A549 (cell line): ENCODE measurements at regions not wholly inside any gene's neighbourhood (a gene's known extent, or its start where the extent isn't known, plus 50 kb on each side); places are given as distances from the start of the nearest gene placed in this dataset.

ENCODE experiments used
- ATAC-seq, 2 experiments: fragments of 200-7000 bp in 1 of 2; fragments of >200 bp in 1 of 2; cut with Nextera tagmentation in 1 of 2; cut with Tn5 transposase in 1 of 2; 3 replicates each; pipeline versions ENCODE4 v1.8.0 to v1.9.1; 2018 to 2020; ENCODE audit warnings: mild to moderate bottlenecking in 1 of 2, moderate library complexity in 1 of 2
- CTCF ChIA-PET: fragments of 300-600 bp; sonication (Branson Sonifier 250); formaldehyde crosslinking; extraction: SDS; loops from one replicate; lab custom pipeline; 2021; ENCODE audit warnings: antibody characterized with exemption, inconsistent platforms; lab: Yijun Ruan, JAX
- POLR2A ChIA-PET: fragments of 350-600 bp; formaldehyde crosslinking; extraction: SDS; loops from one replicate; lab custom pipeline; 2021; ENCODE audit warnings: antibody characterized with exemption, inconsistent platforms; lab: Yijun Ruan, JAX
- DNase-seq, 2 experiments: peaks; one replicate each; pipeline versions ENCODE4 v3.0.0 to v3.0.0-alpha.2; 2011 to 2016; ENCODE audit warnings: low read depth in 1 of 2, low spot score in 1 of 2
- FAIRE-seq: peaks from 2 replicates; lab custom pipeline; 2011; peaks lifted over from hg19 to GRCh38; lab: Jason Lieb, UNC
- H3K27ac ChIP-seq, 2 experiments: fragments of >200 bp; sonication (Bioruptor Twin); formaldehyde crosslinking; 3 replicates each; pipeline ENCODE4 v1.5.1; 2016 to 2017
- H3K4me1 ChIP-seq: fragments of >200 bp; sonication (Bioruptor Twin); formaldehyde crosslinking; 3 replicates; pipeline ENCODE4 v1.6.1; 2016
- H3K4me2 ChIP-seq: fragments of >200 bp; sonication (Bioruptor Twin); formaldehyde crosslinking; 3 replicates; pipeline ENCODE4 v1.6.1; 2016
- H3K4me3 ChIP-seq: fragments of >200 bp; sonication (Bioruptor Twin); formaldehyde crosslinking; 3 replicates; pipeline ENCODE4 v1.5.1; 2016
- H3K9me3 ChIP-seq: fragments of >200 bp; sonication (Bioruptor Twin); formaldehyde crosslinking; 3 replicates; pipeline ENCODE4 v1.6.1; 2016
- ATOH8 ChIP-seq: fragments of 250-450 bp; sonication (Bioruptor Pico); IDR thresholded peaks from 2 replicates; pipeline ENCODE4 v1.5.0; 2020; ENCODE audit warnings: low read depth, mild to moderate bottlenecking, moderate library complexity
- BCL3 ChIP-seq: fragments of >200 bp; sonication (Bioruptor Twin); formaldehyde crosslinking; IDR thresholded peaks from 3 replicates; pipeline ENCODE4 v1.6.1; 2016
- BHLHE40 ChIP-seq: IDR thresholded peaks from 2 replicates; pipeline ENCODE4 v1.6.1; 2012; ENCODE audit warnings: low read depth, low read length, inconsistent platforms
- CBX2 ChIP-seq: fragments of 200-600 bp; sonication (generic); IDR thresholded peaks from 2 replicates; pipeline ENCODE4 v1.6.1; 2016; ENCODE audit warnings: low read depth, mild to moderate bottlenecking, borderline replicate concordance
- CBX8 ChIP-seq: fragments of 200-600 bp; sonication (generic); IDR thresholded peaks from 2 replicates; pipeline ENCODE4 v1.6.1; 2016
- CEBPB ChIP-seq, 2 experiments: fragments of >200 bp in 1 of 2; sonication (Bioruptor Twin) in 1 of 2; formaldehyde crosslinking in 1 of 2; IDR thresholded peaks; 2 replicates each; pipeline ENCODE4 v1.6.1; 2012 to 2016
- CHD2 ChIP-seq: fragments of 150-350 bp; IDR thresholded peaks from 2 replicates; pipeline ENCODE4 v1.6.1; 2014; ENCODE audit warnings: low read length; ENCODE audit not compliant: partially characterized antibody
- CTCF ChIP-seq: fragments of >200 bp; sonication (Bioruptor Twin); formaldehyde crosslinking; IDR thresholded peaks from 3 replicates; pipeline ENCODE4 v1.5.1; 2016
- EHMT2 ChIP-seq: fragments of 200-600 bp; sonication (generic); IDR thresholded peaks from 2 replicates; pipeline ENCODE4 v1.6.1; 2016; ENCODE audit warnings: antibody characterized with exemption, low read depth, mild to moderate bottlenecking, moderate library complexity
- ELK1 ChIP-seq: fragments of 150-350 bp; IDR thresholded peaks from 2 replicates; pipeline ENCODE4 v1.6.1; 2014; ENCODE audit warnings: low read depth, mild to moderate bottlenecking, low read length
- ESRRA ChIP-seq: fragments of 150-350 bp; IDR thresholded peaks from 2 replicates; pipeline ENCODE4 v1.6.1; 2014; ENCODE audit warnings: mild to moderate bottlenecking, low read length, borderline replicate concordance
- HMGXB4 ChIP-seq: fragments of 250-450 bp; sonication (Bioruptor Pico); IDR thresholded peaks from 2 replicates; pipeline ENCODE4 v1.5.0; 2021; ENCODE audit warnings: mild to moderate bottlenecking, moderate library complexity, borderline replicate concordance
- HOXA7 ChIP-seq: fragments of 250-450 bp; sonication (Bioruptor Pico); IDR thresholded peaks from 2 replicates; pipeline ENCODE4 v1.5.0; 2020; ENCODE audit warnings: mild to moderate bottlenecking, moderate library complexity
- KDM5A ChIP-seq: fragments of 200-600 bp; sonication (generic); IDR thresholded peaks from 2 replicates; pipeline ENCODE4 v1.6.1; 2016; ENCODE audit warnings: antibody characterized with exemption, mild to moderate bottlenecking
- MAFK ChIP-seq: fragments of 450-650 bp; IDR thresholded peaks from 2 replicates; pipeline ENCODE4 v1.6.1; 2014; ENCODE audit not compliant: partially characterized antibody
- MYC ChIP-seq: IDR thresholded peaks from 2 replicates; pipeline ENCODE4 v1.6.1; 2012; ENCODE audit warnings: mild to moderate bottlenecking, inconsistent platforms, low read length, improper control_type of control experiment, borderline replicate concordance
- NFE2L2 ChIP-seq: fragments of 150-350 bp; conservative IDR thresholded peaks from 2 replicates; pipeline ENCODE4 v1.6.1; 2014; ENCODE audit warnings: low read length
- NR3C1 ChIP-seq: fragments of >200 bp; sonication (Bioruptor Twin); formaldehyde crosslinking; IDR thresholded peaks from 3 replicates; pipeline ENCODE4 v1.6.1; 2017
- POLR2A ChIP-seq: IDR thresholded peaks from 2 replicates; pipeline ENCODE4 v1.6.1; 2012; ENCODE audit warnings: mild to moderate bottlenecking, low read length
- RARB ChIP-seq: fragments of 250-450 bp; sonication (Bioruptor Pico); IDR thresholded peaks from 2 replicates; pipeline ENCODE4 v1.8.0; 2021; ENCODE audit warnings: mild to moderate bottlenecking, moderate library complexity
- RNF2 ChIP-seq: fragments of 200-600 bp; sonication (generic); IDR thresholded peaks from 2 replicates; pipeline ENCODE4 v1.6.1; 2016; ENCODE audit warnings: low read depth, mild to moderate bottlenecking, antibody characterized with exemption, moderate library complexity, borderline replicate concordance
- SMC3 ChIP-seq: fragments of >200 bp; sonication (Bioruptor Twin); formaldehyde crosslinking; IDR thresholded peaks from 3 replicates; pipeline ENCODE4 v1.6.1; 2018; ENCODE audit warnings: inconsistent platforms
- ZC3H11A ChIP-seq: fragments of 450-650 bp; IDR thresholded peaks from 2 replicates; pipeline ENCODE4 v1.6.1; 2014; ENCODE audit warnings: antibody characterized with exemption, mild to moderate bottlenecking
- ZFP36 ChIP-seq: fragments of 450-650 bp; IDR thresholded peaks from 2 replicates; pipeline ENCODE4 v1.6.1; 2014; ENCODE audit warnings: borderline replicate concordance; ENCODE audit not compliant: partially characterized antibody
- ZNF302 ChIP-seq: fragments of 250-450 bp; sonication (Bioruptor Pico); IDR thresholded peaks from 2 replicates; pipeline ENCODE4 v1.9.0; 2021; ENCODE audit warnings: inconsistent platforms, mild to moderate bottlenecking, moderate library complexity
- WGBS: methylation state at CpG from one replicate; pipeline ENCODE4 v1.1.6; 2017; ENCODE audit errors: missing lambda C conversion rate; 5-methylcytosine and 5-hydroxymethylcytosine counted together

GRCh38 chr13:76722782-76723181 lies 163.4 kb downstream of the KCTD12 start:
- no peak overlapping the region for H3K4me2 ChIP-seq
- FAIRE-seq (no peak), ATAC-seq (no peak), DNase-seq (no peak)
- ChIA-PET POLR2A (no interaction called here), CTCF (no interaction called here)
- H3K27ac ChIP-seq, result no peak overlapping the region
- H3K4me3 ChIP-seq, result no peak overlapping the region
- no peaks in the 10 kb centered on the region for H3K4me1 ChIP-seq
- no peaks in the 10 kb centered on the region for H3K9me3 ChIP-seq
- TF ChIP-seq POLR2A, result no peak
- no peak for TF ChIP-seq ZFP36
- TF ChIP-seq NR3C1, result no peak
- TF ChIP-seq BHLHE40, result no peak
- no peak for TF ChIP-seq RARB
- TF ChIP-seq ELK1, result no peak
- no peak for TF ChIP-seq BCL3
- no peak for TF ChIP-seq RNF2
- no peak for TF ChIP-seq NFE2L2
- no peak for TF ChIP-seq CHD2
- no peak for TF ChIP-seq CBX2
- TF ChIP-seq HMGXB4 (CRISPR knock-in tag), result no peak
- WGBS, result 85% methylated on average over 1 of the region's 1 CpG

GRCh38 chr13:76720821-76721220 lies 165.4 kb downstream of the KCTD12 start:
- 44% methylated on average over 1 of the region's 1 CpG for WGBS
- POLR2A ChIA-PET, result no interaction called here

More at GRCh38 chr13:76720821-76721220, 165.4 kb downstream of the KCTD12 start:
- H3K9me3 ChIP-seq, result no peaks in the 10 kb centered on the region
- FAIRE-seq, result no peak
- CTCF ChIA-PET, result no interaction called here
- DNase-seq, result no peak
- ATAC-seq, result no peak
- no peaks in the 10 kb centered on the region for H3K4me1 ChIP-seq
- no peak for TF ChIP-seq NFE2L2
- no peak for TF ChIP-seq ZNF302 (CRISPR knock-in tag)
- no peak for TF ChIP-seq SMC3
- TF ChIP-seq HOXA7 (CRISPR knock-in tag), result no peak
- TF ChIP-seq ATOH8 (CRISPR knock-in tag), result no peak
- no peak for TF ChIP-seq MAFK
- TF ChIP-seq CEBPB (IDR thresholded peaks at IDR 0.05), result no peak
- no peak for TF ChIP-seq HMGXB4 (CRISPR knock-in tag)
- no peak for TF ChIP-seq CBX8
- TF ChIP-seq KDM5A, result no peak
- TF ChIP-seq NR3C1, result no peak
- no peak for TF ChIP-seq CTCF
- no peak for TF ChIP-seq ZC3H11A
- no peak for TF ChIP-seq EHMT2
- TF ChIP-seq ESRRA, result no peak
- no peak for TF ChIP-seq POLR2A
- no peak for TF ChIP-seq MYC
- no peak overlapping the region for H3K4me2 ChIP-seq
- no peak overlapping the region for H3K4me3 ChIP-seq
- H3K27ac ChIP-seq, result no peak overlapping the region
